Brain pericyte (primary cell): ENCODE measurements at regions not wholly inside any gene's neighbourhood (a gene's known extent, or its start where the extent isn't known, plus 50 kb on each side); places are given as distances from the start of the nearest gene placed in this dataset.

Experiments
- DNase-seq: peaks from one replicate; pipeline ENCODE4 v3.0.0-alpha.2; 2012; ENCODE audit warnings: low read depth, low spot score

DNA sequence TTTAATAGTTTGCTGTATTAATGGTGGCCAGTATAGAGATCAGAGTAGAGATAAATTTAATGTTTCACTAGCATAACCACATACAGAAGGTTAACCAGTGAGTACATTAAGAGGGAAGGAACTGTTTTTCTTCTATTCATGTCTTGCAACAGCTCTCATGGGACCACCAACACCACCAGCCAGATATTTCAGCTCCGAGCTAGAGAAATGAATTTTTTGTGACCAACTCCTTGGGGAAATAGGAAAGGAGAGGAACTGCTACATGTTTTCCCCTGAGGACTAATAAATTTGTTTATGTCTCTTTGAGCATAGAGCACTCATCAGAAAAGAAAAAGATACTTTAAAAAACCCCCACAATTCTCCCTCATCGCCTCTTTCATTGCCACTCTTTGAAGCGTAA, 247.5 kb downstream of the MBNL1 start:
- DNase-seq = no peak

DNA sequence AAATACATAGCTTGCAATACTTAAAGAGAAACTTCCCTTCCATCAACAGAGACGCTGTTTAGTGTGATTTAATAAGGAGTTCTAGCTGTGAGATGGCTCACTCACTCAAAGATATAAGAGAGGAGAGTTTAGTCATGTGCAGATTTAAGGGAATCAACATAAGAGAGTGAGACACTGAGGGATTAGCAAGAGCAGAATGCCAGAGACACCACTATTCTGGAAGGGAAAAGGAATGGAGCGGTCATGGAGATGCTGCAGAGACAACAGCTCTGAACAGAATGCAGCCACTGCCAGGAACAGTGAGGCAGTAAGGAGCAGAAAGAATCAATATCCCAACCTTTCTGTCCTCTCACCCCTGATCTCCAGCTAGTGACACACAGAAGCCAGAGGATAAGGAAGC, 248.8 kb downstream of the MBNL1 start:
- no peak for DNase-seq

DNA sequence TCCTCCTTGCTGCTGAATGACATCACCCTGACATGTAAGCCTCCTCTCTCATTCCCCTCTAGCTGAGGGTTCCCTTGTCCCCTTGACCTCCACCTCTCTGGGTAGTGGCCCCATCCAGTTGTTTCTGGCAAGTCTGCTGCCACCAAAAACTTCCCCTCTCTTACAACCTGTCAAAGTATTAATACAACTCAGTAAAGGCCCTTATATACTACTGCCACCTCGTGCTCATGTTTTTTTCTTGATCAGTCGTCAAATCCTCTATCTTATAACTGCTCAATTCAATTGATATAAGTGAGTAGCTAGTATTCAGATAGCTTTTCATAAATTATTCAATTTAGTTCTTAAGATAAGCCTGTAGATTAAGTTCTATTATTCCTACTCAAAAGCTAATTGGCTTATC, 249.6 kb downstream of the MBNL1 start:
- DNase-seq = no peak

DNA sequence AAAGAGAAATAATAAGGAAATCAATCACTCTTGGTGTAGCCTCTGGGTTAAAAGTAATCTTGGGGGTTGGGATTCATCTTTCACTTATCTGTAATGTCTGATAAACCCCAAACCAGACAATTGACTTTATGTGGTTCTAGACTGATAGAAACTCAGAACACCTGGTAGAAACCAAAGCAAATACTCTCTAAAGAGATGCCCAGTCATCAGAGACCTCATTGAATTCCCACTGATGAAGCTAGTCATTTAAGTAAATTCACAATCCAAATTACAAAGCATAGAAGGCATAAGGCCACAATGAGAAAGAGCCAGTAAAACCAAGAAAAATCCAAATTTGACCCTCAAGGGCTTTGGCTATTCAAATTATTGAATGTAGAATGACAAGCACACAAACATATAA, 250.6 kb downstream of the MBNL1 start:
- DNase-seq = no peak

DNA sequence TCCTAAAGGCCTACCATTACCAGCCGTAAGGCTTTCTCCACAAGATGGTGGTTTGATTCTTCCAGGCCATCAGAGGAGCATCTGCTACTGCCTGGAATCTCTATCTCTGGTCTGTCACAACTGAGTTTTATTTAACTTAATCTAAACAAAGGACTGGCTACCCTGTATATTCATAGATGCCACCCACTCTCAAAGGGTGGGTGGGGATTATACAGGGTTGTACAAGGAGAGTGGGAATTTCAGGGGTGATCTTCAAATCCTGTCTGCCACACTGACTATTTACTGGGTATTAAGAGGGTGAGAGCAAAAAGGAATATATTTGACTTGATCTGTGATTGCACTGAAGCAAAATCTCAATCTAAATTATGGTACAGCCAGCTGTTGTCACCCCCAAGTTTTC, 253.3 kb downstream of the MBNL1 start:
- no peak for DNase-seq

DNA sequence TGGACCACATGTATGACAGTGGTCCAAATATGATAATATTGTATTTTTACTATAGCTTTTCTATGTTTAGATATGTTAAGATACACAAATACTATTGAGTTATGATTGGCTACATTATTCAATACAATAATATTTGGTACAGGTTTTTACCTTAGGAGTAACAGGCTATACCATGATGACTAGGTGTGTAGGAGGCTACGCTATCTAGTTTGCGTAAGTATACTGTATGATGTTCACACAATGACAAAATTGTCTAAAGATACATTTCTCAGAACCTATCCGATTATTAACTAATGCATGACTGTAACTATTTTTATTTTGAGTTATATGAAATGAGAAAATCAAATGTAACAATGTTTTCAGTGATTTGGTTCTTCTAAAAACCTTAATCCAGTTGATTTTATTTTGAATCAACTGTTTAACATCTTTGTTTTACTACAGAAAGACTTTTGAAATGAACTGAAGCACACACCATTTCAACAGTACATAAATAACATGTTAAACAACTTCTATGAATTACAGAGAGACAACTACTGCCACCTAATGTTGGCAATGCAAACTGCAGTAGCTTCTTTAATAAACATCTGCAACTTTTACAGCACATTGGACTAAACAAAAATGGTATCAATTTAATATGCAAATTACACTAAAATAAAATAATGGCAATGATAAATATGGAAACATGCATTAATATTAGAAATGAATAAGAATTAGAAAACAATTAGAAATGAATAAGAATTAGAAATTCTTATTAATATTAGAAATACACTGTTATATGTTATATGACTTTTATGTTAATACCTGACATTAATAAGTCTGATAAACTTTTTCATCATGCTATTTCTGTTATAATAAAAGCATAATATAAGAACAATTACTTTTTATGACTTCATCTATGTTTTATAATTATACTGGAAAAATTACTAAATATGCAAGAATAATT, 255.7 kb downstream of the MBNL1 start:
- no peak for DNase-seq

DNA sequence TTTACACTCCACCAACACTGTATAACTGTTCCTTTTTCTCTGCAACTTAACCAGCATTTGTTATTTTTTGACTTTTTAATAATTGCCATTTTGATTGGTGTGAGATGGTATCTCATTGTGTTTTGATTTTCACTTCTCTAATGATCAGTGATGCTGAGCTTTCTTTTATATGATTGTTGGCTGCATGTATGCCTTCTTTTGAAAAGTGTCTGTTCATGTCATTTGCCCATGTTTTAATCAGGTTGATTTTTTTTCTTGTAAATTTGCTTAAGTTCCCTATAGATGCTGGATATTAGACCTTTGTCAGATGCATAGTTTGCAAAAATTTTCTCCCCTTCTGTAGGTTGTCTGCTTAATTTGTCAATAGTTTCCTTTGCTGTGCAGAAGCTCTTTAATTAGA, 263.0 kb downstream of the MBNL1 start:
- no peak for DNase-seq

DNA sequence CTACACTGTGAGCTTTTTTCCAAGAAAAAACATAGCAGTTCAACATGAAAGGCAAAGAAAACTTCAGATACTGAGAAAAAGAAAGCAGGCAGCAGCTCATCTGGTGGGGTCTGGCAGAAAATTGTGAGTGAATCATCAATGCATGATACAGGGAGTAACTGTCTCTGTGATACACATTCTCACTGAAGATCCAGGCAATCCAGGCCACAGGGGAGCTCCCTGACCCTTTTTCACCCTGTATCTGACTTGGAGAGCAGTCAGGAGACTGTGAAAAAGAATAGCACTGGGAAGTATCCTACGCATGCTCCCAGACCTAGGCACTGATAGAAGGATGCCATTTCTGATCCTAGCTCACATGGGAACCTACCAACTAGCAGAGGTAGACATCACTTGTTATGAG, 269.8 kb downstream of the MBNL1 start:
- DNase-seq = no peak

DNA sequence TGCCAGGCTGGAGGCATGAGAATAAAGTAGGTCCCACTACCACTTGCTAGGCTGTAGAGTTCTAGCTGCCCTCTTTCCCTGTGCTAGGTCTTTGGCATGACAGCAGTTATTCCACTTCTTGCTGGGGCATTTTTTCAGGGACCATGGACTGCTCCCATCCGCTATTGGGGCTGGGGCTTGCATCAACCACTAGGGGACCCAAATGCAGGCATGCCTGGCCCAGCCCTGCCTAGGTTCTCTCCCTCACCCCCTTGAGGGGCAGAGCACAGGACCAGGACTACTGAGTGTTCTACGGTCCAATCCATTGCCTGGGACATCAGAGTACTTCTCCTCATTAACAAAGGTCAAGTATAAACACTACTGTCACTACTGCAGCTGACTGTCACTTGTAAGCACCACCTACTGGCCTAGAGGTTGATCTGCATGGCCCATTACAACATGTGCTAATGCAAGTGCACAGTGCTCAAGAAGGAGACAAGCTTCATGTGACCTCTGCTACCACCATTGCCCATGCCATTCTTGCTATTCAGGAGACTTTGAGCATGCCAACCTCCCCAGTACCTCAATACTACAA, 270.5 kb downstream of the MBNL1 start:
- no peak for DNase-seq

DNA sequence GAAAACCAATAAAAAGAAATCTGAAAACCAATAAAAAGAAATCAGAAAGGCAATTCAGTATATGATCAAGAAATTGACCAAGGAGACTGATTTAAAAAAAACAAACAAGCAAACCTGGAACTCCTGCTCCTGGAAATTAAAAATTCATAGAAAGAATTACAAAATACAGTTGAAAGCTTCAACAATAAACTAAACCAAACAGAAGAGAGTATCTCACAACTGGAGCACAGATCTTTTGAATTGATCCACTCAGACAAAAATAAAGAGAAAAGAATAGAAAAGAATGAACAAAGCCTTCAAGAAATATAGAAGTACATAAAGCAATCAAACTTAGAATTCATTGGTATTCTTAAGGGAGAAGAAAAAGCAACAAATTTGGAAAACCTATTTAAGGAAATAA, 271.4 kb downstream of the MBNL1 start:
- DNase-seq = no peak

DNA sequence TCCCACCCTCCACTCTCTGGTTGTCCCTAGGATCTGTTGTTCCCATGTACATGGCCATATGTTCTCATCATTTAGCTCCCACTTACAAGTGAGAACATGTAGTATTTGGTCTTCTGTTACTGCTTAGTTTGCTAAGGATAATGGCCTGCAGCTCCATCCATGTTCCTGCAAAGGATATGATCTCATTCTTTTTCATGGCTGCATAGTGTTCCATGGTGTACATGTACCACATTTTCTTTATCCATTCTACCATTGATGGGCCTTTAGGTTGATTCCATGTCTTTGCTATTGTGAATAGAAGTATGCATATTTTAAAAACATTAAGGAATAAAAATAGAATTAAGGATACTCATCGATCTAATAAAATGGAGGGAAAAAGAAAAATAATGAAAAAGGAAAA, 278.4 kb downstream of the MBNL1 start:
- no peak for DNase-seq

DNA sequence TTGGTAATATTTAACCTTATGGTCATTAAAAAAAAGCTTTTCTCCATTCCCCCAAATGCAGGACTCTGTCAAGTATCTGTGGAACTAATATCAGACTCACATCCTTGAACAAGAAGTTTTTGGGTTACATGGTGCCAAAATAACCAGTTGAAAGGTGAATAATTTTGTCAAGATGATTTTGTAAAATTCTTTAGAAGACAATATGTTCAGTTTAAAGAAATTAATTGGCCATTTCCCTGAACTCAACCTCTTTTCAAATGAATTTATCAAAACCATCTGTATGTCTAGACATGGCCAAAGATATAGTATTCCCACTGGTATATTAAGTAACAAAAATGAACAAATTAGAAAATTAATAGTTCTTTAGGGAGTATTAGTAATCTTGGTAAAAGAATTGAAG, 280.5 kb downstream of the MBNL1 start:
- no peak for DNase-seq

DNA sequence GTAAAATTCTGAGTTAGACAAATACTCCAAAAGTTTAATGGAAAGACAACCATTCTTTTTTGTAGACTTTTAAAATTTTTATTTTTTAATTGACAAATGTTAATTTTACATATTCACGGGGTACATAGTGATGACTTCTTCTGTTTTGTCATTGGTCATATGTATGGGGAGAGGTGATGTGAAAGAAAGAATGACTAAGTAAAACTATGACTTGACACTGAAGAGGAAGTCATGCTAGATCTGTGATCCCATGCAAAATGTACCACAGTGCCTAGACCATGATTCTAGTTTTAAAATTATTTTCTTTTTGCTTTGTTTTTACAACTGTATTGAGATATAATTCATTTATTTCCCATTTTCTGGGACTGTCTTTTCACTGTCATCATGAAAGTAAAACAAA, 281.6 kb downstream of the MBNL1 start:
- DNase-seq = no peak

DNA sequence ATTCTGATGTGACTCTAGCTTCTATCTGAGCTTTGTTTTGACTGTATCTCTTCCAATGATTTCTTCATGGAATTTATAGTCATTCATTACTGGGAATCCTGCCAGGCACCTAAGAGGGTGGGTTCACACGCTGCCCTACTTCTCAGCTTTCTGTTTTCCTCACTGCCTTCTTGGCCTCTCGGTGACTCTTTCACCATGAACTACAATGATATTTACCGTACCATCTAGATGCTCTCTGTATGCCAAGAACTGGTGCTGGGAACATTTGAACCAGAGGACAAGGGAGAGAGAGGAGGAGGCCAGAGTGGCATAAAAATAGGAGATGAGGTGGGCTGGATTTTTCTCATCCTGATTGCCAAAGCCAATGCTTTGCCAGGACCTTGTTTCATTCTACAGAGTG, 280.0 kb upstream of the P2RY1 start:
- peak; percentile 77 for DNase-seq

DNA sequence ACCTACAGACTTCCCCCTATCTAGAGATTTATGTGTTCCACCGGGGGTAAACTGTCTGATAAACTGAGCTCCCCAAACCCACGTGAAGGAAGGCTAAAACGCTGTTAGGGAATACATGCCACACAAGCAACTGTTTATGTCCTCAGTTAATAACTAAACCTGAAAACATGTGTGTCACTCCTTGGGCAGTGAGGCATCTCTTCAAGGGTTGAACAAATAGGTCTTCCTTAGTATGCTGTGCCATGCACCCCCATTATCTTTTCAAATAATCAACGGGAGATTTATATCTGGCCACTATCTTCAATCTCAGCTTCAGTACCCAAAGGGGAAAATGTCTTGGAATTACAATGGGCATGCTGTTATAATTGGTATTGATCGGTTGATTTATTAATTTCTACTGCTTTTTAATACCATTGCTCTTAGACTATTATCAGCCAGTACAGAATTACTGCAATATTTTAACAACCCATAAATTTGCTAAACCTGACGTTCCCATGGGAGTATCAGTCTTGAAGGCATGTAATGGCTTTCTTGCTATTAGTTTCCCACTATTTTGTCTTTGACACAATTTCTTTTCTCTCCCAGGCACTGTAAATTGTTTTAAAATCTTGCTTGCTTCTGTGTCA, 279.2 kb upstream of the P2RY1 start:
- no peak for DNase-seq

DNA sequence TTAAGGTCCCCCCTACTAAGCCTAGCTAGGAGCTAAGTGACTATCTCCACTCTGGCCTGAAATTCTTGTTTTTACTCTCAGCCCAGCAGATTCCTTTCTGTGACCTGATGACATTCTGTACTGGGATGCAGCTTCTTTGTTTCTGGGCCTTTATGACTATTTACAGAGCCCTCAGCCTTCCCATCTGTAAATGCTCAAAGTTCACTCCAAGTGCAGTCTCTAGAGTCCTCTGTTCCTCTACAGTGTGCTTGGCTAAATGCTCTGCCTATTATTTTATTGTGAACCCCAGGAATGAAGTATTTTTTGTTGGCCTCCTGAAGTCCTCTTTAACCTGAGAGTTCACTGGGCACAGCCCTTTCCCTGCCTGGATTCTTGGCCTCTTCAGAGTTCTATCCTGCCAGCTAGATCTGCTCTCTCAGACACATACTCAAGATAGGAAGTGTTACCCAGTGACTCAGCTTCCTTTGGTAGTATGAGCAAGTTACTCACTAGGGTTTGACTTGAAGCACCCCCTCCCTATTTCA, 278.1 kb upstream of the P2RY1 start:
- peak; percentile 59 for DNase-seq

DNA sequence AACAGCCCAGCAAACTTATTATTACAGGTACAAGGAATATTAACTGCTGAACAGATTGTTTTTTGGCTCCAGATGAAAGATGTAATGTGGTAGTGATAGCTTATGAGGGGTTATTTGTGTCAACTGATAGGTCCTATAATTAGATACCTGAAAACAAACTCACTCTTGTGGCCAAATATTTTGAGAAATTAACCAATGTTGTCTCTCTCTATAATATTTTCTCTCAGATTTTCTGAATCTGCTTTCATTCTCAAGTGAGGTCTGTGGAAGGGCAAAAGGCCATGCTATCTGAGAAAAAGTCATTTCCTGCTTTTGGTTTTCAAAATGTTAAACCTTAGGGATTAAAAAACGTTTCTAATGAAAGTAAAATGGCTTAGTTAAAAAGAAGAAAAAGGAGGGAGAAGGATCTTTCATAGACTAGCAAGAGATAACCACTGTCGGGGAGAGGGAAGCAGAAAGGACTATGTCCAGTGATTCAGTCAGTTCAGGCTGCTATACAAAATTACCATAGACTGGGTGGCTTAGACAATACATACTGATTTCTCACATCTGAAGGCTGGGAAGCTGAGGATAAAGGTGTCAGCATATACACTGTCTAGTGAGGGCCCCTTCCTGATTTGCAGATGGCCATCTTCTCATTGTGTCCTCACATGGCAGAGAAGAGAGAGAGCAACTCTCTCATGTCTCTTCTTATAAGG, 277.5 kb upstream of the P2RY1 start:
- DNase-seq = no peak

DNA sequence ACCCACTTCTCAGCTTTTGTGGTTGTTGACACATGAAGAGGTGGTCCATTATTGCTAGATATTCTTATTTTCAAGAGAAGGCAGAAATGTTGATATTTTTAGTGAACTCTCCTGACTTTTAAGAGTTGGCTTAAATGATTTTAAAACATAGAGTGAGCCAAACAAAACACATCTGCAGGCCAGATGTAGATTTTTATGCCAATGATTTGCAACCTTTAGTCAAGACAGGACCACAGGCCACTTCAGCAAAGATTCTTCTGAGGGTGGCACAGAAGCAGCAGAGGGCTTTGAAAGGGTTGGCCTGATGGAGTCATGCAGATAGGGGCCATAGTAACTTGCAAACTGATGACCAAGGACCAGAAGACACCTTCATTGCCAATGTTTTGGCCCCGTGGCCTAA, 276.5 kb upstream of the P2RY1 start:
- peak; percentile 38 for DNase-seq

DNA sequence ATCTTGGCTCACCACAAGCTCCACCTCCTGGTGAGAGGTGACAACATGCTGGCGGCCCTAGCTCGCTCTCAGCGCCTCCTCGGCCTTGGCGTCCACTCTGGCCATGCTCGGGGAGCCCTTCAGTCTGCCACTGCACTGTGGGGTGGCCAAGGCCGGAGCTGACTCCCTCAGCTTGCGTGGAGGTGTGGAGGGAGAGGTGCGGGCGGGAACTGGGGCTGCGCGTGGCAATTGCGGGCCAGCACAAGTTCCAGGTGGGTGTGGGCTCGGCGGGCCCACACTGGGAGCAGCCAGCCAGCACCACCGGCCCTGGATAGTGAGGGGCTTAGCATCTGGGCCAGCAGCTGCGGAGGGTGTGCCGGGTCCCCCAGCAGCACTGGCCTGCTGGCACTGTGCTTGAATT, 275.7 kb upstream of the P2RY1 start:
- DNase-seq = no peak

DNA sequence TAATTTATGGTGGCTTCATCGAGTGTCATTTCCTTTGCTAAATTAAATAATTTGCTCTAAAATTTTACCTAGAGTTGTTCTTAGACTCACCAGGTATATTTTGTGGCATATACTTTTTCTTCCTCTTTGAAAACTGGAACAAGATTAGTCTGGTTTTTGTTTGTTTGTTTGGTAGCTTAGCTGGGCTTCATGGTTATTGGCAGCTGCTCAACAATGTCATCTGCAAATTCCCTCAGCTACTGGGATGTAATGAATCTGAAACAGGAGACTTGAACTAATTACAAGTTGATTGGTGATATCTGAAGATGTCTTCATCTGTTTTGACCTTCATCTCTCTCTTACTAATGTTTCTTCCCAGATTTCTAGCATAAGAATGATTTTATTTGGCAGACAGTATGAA, 270.5 kb upstream of the P2RY1 start:
- DNase-seq = no peak

DNA sequence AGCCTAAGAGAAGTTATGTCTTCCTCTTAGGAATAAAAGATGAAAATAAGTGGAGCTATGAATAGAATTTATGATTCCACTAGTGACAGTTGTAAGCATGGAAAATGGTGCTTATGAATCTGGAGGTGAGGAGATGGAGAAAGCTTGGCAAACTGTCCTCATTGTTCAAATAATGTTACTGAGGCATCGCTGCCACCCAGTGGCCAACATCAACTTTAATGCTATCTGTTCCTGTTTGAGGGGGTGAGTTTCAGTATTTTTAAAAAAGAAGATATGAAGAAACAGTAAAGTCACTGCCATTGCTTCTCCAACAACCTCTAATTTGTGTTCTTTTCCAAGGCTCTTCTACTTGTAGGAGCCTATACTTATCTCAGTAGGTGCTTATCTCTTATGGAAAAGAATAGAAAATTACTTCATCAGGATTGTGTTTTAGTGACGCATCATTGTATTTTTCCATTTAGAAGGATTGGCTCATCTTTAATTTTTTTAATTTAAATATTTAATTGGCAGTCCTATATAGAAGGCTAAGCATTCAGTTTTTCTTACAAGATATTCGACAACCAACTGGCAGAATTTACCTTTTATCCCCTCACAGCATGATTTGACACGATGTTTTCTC, 260.4 kb upstream of the P2RY1 start:
- peak; percentile 25 for DNase-seq

DNA sequence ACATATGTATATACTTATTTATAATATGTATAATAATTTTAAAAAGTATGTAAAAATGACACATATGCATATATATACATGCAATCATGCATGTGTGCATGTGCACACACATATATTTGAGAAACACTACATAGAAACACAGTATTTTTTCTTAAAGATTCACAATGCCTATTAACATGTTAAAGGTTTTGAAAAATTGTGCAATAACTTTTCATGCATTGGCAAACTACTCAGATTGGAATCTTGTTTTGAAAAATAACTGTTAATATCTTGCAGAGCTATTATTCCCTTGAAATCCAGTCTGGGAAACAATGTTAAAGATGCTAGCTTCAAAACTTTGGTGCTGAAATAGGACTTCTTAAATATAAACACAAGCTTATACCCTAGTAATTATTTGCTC, 256.2 kb upstream of the P2RY1 start:
- DNase-seq = no peak
